Neural cell (in vitro differentiated cells): ENCODE measurements at regions not wholly inside any gene's neighbourhood (a gene's known extent, or its start where the extent isn't known, plus 50 kb on each side); places are given as distances from the start of the nearest gene placed in this dataset.
A peak's percentile ranks its signal among the peaks of the same experiment; 100 is the strongest.

Experiments used
- H2AFZ ChIP-seq: fragments of 200-600, 300-800 bp; sonication (generic), shearing (Covaris generic); 2 replicates; pipeline ENCODE4 v1.6.0; 2014; ENCODE audit warnings: low read depth, mild to moderate bottlenecking, antibody characterized with exemption, low read length, moderate library complexity
- H3F3A ChIP-seq: fragments of 200-600 bp; shearing (Covaris generic); 2 replicates; pipeline ENCODE4 v1.6.1; 2016; ENCODE audit warnings: mild to moderate bottlenecking, moderate library complexity, mixed read lengths, antibody characterized with exemption, low read length; ENCODE audit not compliant: insufficient read depth, poor library complexity, severe bottlenecking
- H3K27ac ChIP-seq: fragments of 200-600, 300-800 bp; sonication (generic), shearing (Covaris generic); 2 replicates; pipeline ENCODE4 v1.5.1; 2014; ENCODE audit warnings: mild to moderate bottlenecking, low read length, moderate library complexity
- H3K27me3 ChIP-seq: fragments of 300-800, 200-600 bp; sonication (generic), shearing (Covaris generic); 2 replicates; pipeline ENCODE4 v1.6.0; 2014; ENCODE audit warnings: mild to moderate bottlenecking, low read depth, low read length, moderate library complexity; ENCODE audit not compliant: insufficient read depth
- H3K36me3 ChIP-seq: fragments of 300-800, 200-600 bp; sonication (generic), shearing (Covaris generic); 2 replicates; pipeline ENCODE4 v1.5.1; 2014; ENCODE audit warnings: mild to moderate bottlenecking, antibody characterized with exemption, low read length, moderate library complexity; ENCODE audit not compliant: insufficient read depth
- H3K4me2 ChIP-seq: fragments of 300-800, 200-600 bp; sonication (generic), shearing (Covaris generic); 2 replicates; pipeline ENCODE4 v1.6.0; 2014; ENCODE audit warnings: mild to moderate bottlenecking, low read length
- H3K4me3 ChIP-seq: fragments of 300-800, 200-600 bp; sonication (generic), shearing (Covaris generic); 2 replicates; pipeline ENCODE4 v1.5.1; 2014; ENCODE audit warnings: mild to moderate bottlenecking, low read length, moderate library complexity
- H3K79me2 ChIP-seq: fragments of 200-600 bp; shearing (Covaris generic); replicated peaks from 2 replicates; pipeline ENCODE4 v1.6.0; 2014; ENCODE audit warnings: mild to moderate bottlenecking, low read length, moderate library complexity; ENCODE audit not compliant: insufficient read depth
- H3K9ac ChIP-seq: fragments of 300-800, 200-600 bp; sonication (generic), shearing (Covaris generic); 2 replicates; pipeline ENCODE4 v1.6.1; 2016; ENCODE audit warnings: mild to moderate bottlenecking, low read length, mixed read lengths
- H3K9me2 ChIP-seq: fragments of 200-600 bp; shearing (Covaris generic); 2 replicates; pipeline ENCODE4 v1.6.1; 2016; ENCODE audit warnings: mild to moderate bottlenecking, low read length, mixed read lengths; ENCODE audit not compliant: insufficient read depth
- H3K9me3 ChIP-seq: fragments of 200-600, 300-800 bp; sonication (generic), shearing (Covaris generic); 2 replicates; pipeline ENCODE4 v1.6.1; 2016; ENCODE audit warnings: mild to moderate bottlenecking, mixed run types, low read length, moderate library complexity, mixed read lengths
- H4K20me1 ChIP-seq: fragments of 200-600 bp; shearing (Covaris generic); 2 replicates; pipeline ENCODE4 v1.6.1; 2016; ENCODE audit warnings: mild to moderate bottlenecking, mixed run types; ENCODE audit not compliant: insufficient read depth
- CTCF ChIP-seq: fragments of 450-650 bp; IDR thresholded peaks from 2 replicates; pipeline ENCODE4 v1.5.1; 2014; ENCODE audit warnings: antibody characterized with exemption, mild to moderate bottlenecking, moderate library complexity; ENCODE audit not compliant: poor library complexity, severe bottlenecking
- EP300 ChIP-seq: fragments of 450-650 bp; conservative IDR thresholded peaks from 2 replicates; pipeline ENCODE4 v1.6.1; 2014; ENCODE audit warnings: antibody characterized with exemption, mild to moderate bottlenecking, moderate library complexity; ENCODE audit not compliant: poor library complexity, severe bottlenecking
- EZH2 ChIP-seq: fragments of 200-600, 300-800 bp; shearing (Covaris generic), sonication (generic); IDR thresholded peaks from 2 replicates; pipeline ENCODE4 v1.6.1; 2014; ENCODE audit warnings: antibody characterized with exemption, low read length, borderline replicate concordance, mild to moderate bottlenecking; ENCODE audit not compliant: insufficient read depth, poor library complexity, severe bottlenecking
- MXI1 ChIP-seq: fragments of 450-650 bp; conservative IDR thresholded peaks from 2 replicates; pipeline ENCODE4 v1.6.1; 2014; ENCODE audit warnings: antibody characterized with exemption, mild to moderate bottlenecking; ENCODE audit not compliant: poor library complexity, severe bottlenecking
- POLR2AphosphoS5 ChIP-seq: IDR thresholded peaks from 2 replicates; pipeline ENCODE4 v1.6.1; 2012
- RAD21 ChIP-seq: fragments of 450-650 bp; conservative IDR thresholded peaks from 2 replicates; pipeline ENCODE4 v1.6.1; 2014; ENCODE audit warnings: antibody characterized with exemption, mild to moderate bottlenecking, moderate library complexity
- REST ChIP-seq: IDR thresholded peaks from 2 replicates; pipeline ENCODE4 v1.6.1; 2012; ENCODE audit warnings: borderline replicate concordance
- SMC3 ChIP-seq: fragments of 450-650 bp; conservative IDR thresholded peaks from 2 replicates; pipeline ENCODE4 v1.6.1; 2014; ENCODE audit warnings: antibody characterized with exemption, mild to moderate bottlenecking, moderate library complexity; ENCODE audit not compliant: poor library complexity
- TAF1 ChIP-seq: IDR thresholded peaks from 2 replicates; pipeline ENCODE4 v1.6.1; 2012; ENCODE audit warnings: low read depth

GRCh38 chrX:68895341-68895755, 66.5 kb downstream of the EFNB1 start:
- peak overlapping the region; percentile 76 for H3K27ac ChIP-seq

More at GRCh38 chrX:68895341-68895755, 66.5 kb downstream of the EFNB1 start:
- no peaks in the 10 kb centered on the region for H3K9me3 ChIP-seq
- no peaks in the 10 kb centered on the region for H3K79me2 ChIP-seq
- H3F3A ChIP-seq = no peaks in the 10 kb centered on the region
- TF ChIP-seq EZH2 (no peak), TAF1 (no peak), MXI1 (no peak), POLR2AphosphoS5 (no peak), EP300 (no peak), RAD21 (no peak), SMC3 (no peak), CTCF (no peak), REST (no peak)
- H3K4me3 ChIP-seq = peak overlapping the region; percentile 31
- H4K20me1 ChIP-seq = no peaks in the 10 kb centered on the region
- no peaks in the 10 kb centered on the region for H3K36me3 ChIP-seq
- no peak overlapping the region for H2AFZ ChIP-seq
- no peaks in the 10 kb centered on the region for H3K9me2 ChIP-seq
- H3K9ac ChIP-seq = peak overlapping the region; percentile 59
- no peaks in the 10 kb centered on the region for H3K27me3 ChIP-seq
- no peak overlapping the region for H3K4me2 ChIP-seq
